Mammary epithelial cell (primary cell): ENCODE measurements at regions not wholly inside any gene's neighbourhood (a gene's known extent, or its start where the extent isn't known, plus 50 kb on each side); places are given as distances from the start of the nearest gene placed in this dataset.

Experiments used
- CTCF ChIP-seq, 2 donors: IDR thresholded peaks in 1 of 2; conservative IDR thresholded peaks in 1 of 2; 2 replicates each; pipeline ENCODE4 v1.5.1; 2011 to 2012; ENCODE audit warnings: inconsistent platforms in 2 of 2, low read length in 2 of 2, mild to moderate bottlenecking in 2 of 2, control low read depth in 1 of 2, low read depth in 1 of 2; ENCODE audit not compliant: insufficient read depth in 1 of 2; ENCODE audit errors: extremely low read depth in 1 of 2
- EZH2 ChIP-seq: IDR thresholded peaks from 2 replicates; pipeline ENCODE4 v1.6.1; 2012; ENCODE audit warnings: low read length, inconsistent platforms, borderline replicate concordance

- no peak for TF ChIP-seq EZH2
- TF ChIP-seq CTCF (conservative IDR thresholded peaks at IDR 0.05 in 1 of 2, IDR thresholded peaks at IDR 0.05 in 1 of 2; ENCODE audit: extremely low read depth in 1 of 2, insufficient read depth in 1 of 2, low read depth in 1 of 2, low read length in 2 of 2): no peak
Observed at GRCh38 chr4:119834906-119835612, 206.5 kb upstream of the PDE5A start.
